WI38 (cell line): ENCODE measurements at regions not wholly inside any gene's neighbourhood (a gene's known extent, or its start where the extent isn't known, plus 50 kb on each side); places are given as distances from the start of the nearest gene placed in this dataset.
"Not testable (repeated sequence)": the region's sequence is repeated elsewhere in the genome, so short reads cannot be mapped to it uniquely, and the experiment has no call there.

Experiments used
- H3K4me3 ChIP-seq: 2 replicates; pipeline ENCODE4 v1.5.1; 2011; ENCODE audit warnings: low read depth, mild to moderate bottlenecking, control low read depth, low read length
- CTCF ChIP-seq: IDR thresholded peaks from 2 replicates; pipeline ENCODE4 v1.5.1; 2012; ENCODE audit warnings: low read depth, mild to moderate bottlenecking, control low read depth, low read length

- no peak for TF ChIP-seq CTCF
- no peak overlapping the region for H3K4me3 ChIP-seq
Measured at GRCh38 chr1:182315167-182315556, 76.4 kb downstream of the GLUL start.

- no peak overlapping the region for H3K4me3 ChIP-seq
- no peak for TF ChIP-seq CTCF
Measured at GRCh38 chr1:182309631-182310351, 81.8 kb downstream of the GLUL start.

GRCh38 chr1:182308826-182309225 lies 82.8 kb downstream of the GLUL start:
- TF ChIP-seq CTCF = no peak
- no peak overlapping the region for H3K4me3 ChIP-seq

GRCh38 chr1:182307486-182307885 lies 84.1 kb downstream of the GLUL start:
- not testable (repeated sequence) for H3K4me3 ChIP-seq

- TF ChIP-seq CTCF = no peak
- no peak overlapping the region for H3K4me3 ChIP-seq
Measured at GRCh38 chr1:182305861-182306260, 85.7 kb downstream of the GLUL start.

- H3K4me3 ChIP-seq = no peak overlapping the region
- no peak for TF ChIP-seq CTCF
Measured at GRCh38 chr1:182304627-182305026, 87.0 kb downstream of the GLUL start.

- no peak for TF ChIP-seq CTCF
- no peak overlapping the region for H3K4me3 ChIP-seq
Measured at GRCh38 chr1:182304218-182304617, 87.4 kb downstream of the GLUL start.

GRCh38 chr1:182303778-182304177 lies 87.8 kb downstream of the GLUL start:
- no peak for TF ChIP-seq CTCF
- no peak overlapping the region for H3K4me3 ChIP-seq
